ENCODE measurements at regions not wholly inside any gene's neighbourhood (a gene's known extent, or its start where the extent isn't known, plus 50 kb on each side); places are given as distances from the start of the nearest gene placed in this dataset.
"Not testable (repeated sequence)": the region's sequence is repeated elsewhere in the genome, so short reads cannot be mapped to it uniquely, and the experiment has no call there.

DNA sequence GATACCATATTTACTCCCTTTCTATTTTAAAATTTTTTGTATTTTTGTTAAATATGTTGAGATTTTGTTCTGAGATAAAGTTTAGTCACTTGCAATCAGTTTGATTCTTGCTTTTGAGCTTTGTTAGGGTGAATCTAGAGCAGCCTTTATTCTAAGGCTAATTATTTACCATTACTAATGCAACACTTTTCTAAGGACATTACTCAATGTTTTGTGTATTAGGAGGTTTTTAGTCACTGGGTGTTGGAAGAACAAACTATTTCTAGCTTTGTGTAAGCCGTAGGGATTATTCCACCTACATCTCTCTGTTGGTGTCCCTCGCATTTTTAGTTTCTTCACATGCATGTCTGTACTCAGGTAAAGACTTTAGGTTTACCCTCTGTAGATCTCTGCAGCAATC, 379.5 kb upstream of the CD180 start:
- no peak for DNase-seq (ENCODE audit: low read depth in 2 of 2)

- DNase-seq (ENCODE audit: low read depth in 2 of 2), result no peak
These were observed 378.5 kb upstream of the CD180 start for GRCh38 chr5:67575087-67575486.

DNA sequence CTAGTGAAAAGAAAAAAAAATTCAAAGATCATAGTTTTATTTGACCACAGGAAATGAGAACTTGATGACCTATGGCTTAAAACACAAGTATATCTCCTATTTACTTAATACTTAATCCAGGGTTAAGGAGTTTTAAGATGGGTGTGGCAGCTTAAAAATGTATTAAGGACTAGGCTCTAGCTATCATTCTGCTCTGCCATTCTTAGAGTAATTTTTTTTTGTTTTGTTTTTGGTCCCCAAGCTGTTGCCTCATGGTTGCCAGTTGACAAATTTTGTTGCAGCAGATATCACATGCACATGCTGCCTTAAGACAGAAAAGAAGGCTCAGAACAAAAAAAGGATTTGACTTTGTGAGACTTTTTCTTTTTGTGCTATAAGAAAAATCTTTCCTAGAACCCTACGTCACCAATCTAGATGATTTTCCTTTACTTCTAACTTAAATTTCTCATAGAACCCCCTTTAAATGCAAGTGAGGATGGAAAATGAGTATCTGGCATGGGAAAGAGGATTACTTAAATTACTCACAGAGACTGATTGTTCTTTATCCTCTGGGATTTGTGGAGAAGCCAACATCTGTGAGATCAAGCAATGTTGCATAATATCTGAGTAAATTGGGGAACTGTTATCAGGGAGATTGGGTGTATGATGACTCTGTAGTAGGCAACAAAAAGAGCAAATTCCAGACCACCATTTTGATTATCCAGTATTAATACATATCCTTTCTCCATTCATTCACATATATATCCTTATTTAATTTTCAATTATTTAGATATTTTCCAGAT, 364.7 kb upstream of the CD180 start:
- DNase-seq (ENCODE audit: low read depth in 2 of 2), result no peak

DNA sequence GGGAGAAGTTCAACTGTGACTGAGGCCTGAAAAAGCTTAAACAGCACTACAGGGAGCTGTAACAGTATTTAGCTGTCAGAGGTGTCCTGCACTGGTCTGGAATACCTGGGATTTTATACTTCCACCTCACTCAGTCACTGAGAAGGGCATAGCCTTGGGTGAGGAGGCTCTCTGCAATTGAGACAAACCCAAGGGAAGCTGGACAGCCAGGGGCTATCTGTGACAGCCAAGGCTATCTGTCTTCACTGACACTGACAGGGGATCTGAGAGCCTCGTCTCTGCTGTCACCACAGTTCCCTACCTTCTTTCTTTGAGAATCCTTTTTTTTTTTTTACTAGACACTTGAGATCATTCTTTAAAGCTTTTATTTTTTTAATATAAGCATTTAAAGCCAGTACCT, 356.2 kb upstream of the CD180 start:
- DNase-seq (ENCODE audit: low read depth in 2 of 2), result no peak

DNA sequence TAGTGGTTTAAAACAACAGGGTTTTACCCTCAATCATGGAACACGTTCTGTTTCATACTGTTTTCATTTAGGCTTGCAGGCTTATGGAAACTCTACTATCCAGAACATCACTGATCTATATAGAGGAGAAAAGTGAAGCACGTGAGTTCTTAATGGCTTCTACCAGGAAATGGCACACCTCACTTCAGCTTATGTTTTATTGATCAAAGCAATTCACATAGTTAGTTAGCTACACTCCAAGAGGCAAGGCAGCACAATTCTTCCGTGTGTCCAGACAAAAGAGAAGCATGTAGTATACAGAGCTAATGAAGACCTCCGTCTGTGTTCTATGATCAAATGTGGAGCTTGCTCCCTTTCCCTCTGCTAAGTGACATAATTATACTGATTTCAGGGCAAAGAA, 353.3 kb upstream of the CD180 start:
- no peak for DNase-seq (ENCODE audit: low read depth in 2 of 2)

DNA sequence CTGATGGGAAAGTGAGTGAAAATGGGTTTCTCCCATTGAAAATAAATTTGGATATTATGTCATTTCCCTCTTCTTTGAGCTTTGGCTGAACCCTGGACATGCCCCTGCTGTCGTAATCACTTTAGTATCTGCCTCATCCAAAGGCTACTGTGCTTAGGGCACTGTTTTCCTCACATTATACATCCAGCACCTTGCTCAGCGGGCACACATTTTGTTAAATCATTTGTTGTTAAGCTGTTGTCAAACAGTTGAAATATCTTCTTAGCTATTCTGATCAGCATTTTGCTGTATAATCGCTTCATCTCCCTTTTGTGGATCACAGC, 352.7 kb upstream of the CD180 start:
- DNase-seq (ENCODE audit: low read depth in 2 of 2), result no peak

DNA sequence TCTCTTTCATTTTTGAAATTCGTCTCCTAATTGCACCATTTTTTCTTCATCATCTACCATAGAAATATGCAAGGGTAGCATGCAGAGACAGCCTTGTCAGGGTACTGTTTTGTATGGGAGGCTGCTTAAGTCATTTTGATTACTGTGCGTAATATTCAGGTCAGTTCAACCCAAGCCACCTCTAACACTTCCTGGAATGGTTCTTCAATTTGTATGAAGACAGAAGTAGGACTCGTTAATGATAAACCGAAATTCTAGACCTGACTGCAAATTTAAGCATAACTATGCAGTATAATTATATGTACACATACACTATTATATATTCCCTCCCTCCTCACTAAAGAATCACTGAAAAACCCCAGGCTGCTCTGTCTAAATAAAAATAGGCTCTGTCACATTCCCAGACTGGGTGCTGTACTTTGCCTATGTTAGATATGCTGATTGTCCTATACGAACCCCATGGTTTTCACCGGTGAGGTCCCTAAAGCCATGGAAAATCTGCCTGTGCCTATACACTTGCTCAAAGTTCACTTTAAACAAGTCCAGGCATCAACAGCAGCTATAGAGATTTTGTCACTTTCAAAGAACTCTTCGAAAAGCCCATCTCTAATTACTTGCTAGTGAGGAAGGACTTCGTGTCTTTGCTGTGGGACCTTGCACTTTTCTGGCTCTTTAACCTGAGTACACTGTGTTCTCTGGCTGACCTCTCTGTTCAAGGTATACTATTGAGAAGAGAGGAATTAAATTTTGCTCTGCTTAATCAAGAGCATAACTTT, 352.1 kb upstream of the CD180 start:
- DNase-seq (ENCODE audit: low read depth in 2 of 2), result no peak

GRCh38 chr5:67547682-67548081, 351.1 kb upstream of the CD180 start:
- no peak for DNase-seq (ENCODE audit: low read depth in 2 of 2)

GRCh38 chr5:67544942-67545341, 348.3 kb upstream of the CD180 start:
- DNase-seq (ENCODE audit: low read depth in 2 of 2), result not testable (repeated sequence)

DNA sequence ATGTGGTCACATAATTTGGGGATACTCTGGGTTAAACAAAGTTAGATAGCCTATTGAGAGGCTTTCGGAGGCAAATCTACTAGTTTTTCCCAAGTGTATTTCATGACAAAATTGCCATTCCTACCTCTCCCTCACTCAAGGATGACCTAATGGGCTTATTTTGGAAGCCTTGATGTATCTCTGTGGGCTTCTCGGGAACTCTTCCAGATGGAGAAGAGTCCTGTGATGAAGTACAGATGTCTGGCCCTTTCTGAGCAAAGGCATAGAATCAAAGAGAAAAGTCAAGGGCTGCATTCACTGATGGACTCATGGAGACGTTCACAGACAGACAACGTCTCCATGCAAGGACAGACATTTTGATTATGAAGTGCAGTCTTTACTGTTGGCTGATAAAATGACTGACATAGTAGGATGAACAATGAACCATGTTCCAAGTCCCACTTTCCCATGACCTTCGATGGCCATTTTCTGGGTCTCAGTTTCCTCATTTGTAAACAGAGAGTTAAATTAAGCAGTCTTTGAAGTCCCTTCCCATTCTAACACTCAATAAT, 347.2 kb upstream of the CD180 start:
- DNase-seq (ENCODE audit: low read depth in 2 of 2), result no peak

DNA sequence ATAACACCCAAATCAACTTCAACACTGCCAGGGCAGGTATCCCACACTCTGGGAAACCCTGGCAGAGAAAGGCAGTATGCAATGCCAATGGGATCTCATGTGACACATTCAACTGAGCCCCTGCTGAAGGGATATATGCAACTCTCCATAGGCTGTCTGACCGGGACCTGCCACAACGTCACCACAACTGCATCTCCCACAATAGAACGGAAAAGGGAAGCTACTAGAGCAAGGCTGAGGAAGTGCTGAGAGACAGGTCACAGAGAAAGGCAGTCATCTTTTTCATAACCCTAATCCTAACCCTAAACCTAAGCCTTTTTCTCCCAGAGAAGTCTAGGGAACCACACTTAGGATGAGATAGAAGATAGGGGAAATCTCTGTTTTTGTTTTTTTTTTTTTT, 345.9 kb upstream of the CD180 start:
- DNase-seq (ENCODE audit: low read depth in 2 of 2), result no peak

DNA sequence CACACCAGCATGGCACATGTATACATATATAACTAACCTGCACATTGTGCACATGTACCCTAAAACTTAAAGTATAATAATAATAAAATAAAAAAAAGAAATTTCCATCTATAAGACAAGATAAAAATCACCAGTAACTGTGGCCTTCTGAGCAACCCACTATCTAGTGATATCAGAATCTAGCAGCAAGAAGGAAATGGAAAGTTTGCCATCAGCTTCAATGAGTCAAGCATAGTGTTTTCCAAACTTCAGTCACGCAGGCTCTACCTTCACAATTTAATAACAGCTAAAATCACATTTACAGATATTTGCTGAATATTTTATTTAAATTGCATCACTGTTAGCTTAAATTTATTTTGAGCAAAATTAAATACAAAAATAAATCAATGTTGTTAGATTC, 345.3 kb upstream of the CD180 start:
- no peak for DNase-seq (ENCODE audit: low read depth in 2 of 2)

GRCh38 chr5:67538855-67539506, 342.4 kb upstream of the CD180 start:
- DNase-seq (ENCODE audit: low read depth in 2 of 2), result no peak

DNA sequence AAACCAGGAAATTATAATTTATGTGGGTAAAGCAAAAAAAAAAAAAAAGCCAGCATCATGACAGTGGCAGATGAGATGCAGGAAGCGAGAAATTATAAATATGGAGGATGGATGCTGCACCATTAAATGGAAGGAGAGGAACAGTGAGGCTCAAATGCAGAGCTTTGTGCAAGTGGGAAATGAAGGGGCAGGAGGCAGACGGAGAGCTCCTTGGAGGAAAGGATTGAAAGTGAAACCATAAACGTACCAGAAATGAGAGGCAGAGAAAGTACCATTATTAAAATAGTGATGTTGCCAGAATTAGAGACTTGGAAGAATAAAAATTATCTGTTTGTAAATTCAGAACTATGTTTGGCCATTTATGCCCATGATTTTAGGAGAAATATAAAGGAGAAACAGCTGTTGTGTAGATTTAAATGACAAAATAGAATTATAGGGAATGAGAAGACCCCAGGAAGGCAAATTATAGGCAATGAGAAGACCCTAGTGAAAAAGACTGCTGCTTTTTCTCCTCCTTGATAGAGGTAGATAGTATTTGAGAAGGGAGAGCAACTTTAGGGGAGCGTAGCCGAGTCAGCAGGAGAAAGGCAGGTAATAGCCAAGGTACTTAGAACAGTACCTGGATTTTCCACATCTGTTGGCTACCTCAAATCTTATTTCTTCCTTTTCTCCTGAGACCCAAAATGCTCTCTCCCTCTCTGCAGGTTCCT, 341.0 kb upstream of the CD180 start:
- no peak for DNase-seq (ENCODE audit: low read depth in 2 of 2)

- no peak for DNase-seq (ENCODE audit: low read depth in 2 of 2)
These were observed 340.3 kb upstream of the CD180 start for GRCh38 chr5:67536866-67537265.

DNA sequence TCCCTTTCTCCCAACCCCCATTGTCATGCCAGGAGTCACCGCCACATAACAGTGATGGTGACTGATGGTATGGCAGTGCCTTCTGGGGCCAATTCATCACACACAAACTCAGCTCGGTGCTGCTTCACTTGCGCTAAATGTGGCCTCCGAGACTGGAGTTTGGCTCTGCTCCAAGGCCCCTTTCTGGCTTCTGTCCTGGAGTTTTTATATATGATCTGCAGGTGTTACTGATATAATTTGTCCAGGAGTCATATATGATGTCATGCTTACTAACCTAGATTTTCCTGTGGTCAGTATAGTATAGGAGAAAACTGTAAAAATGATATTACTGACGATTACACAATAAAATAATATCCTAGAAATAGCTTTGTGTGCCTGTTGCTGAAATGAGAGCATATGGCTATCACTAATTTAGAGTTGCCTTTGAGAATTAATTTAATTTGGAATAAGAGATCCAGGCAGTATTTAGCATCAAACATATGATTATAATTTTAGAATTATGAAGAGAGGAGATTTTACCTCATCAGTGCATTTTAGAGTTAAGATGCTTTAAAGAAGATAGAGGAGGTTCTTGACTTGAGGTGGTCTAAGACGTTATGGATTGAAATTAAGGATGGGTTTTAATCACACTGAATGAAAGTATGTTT, 334.1 kb upstream of the CD180 start:
- no peak for DNase-seq (ENCODE audit: low read depth in 2 of 2)

- DNase-seq (ENCODE audit: low read depth in 2 of 2), result no peak
These were observed 332.4 kb upstream of the CD180 start for GRCh38 chr5:67528953-67529352.

DNA sequence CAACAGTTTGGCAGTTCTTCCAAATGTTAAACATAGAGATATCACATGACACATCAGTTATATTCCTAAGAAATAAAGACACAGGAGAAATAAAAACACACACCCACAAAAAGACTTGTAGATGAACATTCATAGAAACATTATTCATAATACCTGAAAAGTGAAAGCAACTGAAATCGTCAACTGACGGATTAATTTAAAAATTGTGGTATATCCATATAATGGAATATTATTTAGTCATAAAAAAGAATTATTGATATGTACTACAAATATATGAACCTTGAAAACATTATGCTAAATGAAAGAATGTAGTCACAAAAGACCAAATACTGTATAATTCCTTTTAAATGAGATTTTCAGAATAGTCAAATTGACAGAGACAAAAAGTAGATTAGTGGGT, 330.2 kb upstream of the CD180 start:
- DNase-seq (ENCODE audit: low read depth in 2 of 2), result no peak

DNA sequence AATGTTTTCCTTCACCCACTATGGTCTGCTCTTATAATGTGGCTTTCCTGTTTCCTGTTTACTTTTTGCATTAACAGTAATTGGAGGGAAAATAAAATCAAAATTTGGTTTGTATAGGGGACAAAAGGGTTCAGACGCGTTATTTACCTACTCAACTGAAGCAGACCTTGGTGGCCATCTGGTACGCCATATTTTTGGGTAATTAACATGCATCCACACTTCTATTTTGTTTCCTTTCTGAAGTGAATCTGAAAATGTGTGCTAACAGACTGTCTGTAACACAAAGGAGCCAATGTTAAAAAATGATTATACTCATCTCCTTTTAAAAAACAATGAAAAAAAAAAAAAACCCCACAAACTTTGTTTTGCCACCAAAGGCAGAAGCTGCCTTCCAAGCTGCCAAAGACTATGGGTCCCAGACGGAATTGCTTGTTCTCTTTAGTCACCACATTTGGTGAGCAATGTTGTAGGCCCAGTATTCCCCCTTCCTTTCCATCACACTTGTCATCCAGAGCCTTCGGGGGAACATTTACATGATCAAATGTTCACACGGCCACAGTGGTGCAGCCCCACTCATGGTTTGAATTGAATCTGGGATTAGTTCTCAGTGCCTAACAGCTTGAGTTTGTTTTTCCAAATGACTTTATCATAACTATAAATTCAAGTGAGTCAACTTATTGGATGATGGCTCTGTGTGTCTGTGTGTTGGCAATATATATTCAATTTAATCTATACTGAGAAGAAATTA, 323.7 kb upstream of the CD180 start:
- no peak for DNase-seq (ENCODE audit: low read depth in 2 of 2)

DNA sequence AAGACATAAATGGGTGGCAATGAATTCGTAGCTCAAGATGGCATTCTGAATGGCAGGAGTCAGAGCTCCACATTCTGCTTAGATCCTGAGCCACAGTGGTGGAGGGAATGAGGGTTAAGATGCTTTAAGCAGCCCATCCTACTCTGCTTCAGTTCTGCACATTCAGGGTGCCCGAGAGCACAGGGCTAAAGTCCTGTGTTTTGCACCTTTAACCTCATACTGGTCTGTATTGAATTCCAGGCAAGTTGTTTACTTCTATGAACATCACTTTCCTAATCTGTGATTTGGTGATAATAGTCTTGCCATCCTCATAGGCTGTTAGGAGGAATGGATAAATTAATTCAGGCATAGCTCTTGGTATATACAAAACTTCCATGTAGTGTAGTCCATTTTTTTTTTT, 321.6 kb upstream of the CD180 start:
- no peak for DNase-seq (ENCODE audit: low read depth in 2 of 2)

Data from activated CD8-positive, alpha-beta memory T cell treated with anti-CD3 and anti-CD28 coated beads for 4 hours (primary cell).